GM18907 (cell line): ENCODE measurements at regions not wholly inside any gene's neighbourhood (a gene's known extent, or its start where the extent isn't known, plus 50 kb on each side); places are given as distances from the start of the nearest gene placed in this dataset.
"Not testable (repeated sequence)": the region's sequence is repeated elsewhere in the genome, so short reads cannot be mapped to it uniquely, and the experiment has no call there.

Source experiments
- ATAC-seq: cut with Tn5 transposase; IDR thresholded peaks from one replicate; pipeline ENCODE4 v1.9.1; 2021; ENCODE audit warnings: mild to moderate bottlenecking, moderate library complexity; ENCODE audit not compliant: unreplicated experiment

GRCh38 chr13:46498650-46499049, 54.3 kb upstream of the LRCH1 start:
- no peak for ATAC-seq

GRCh38 chr13:46496086-46496485, 56.9 kb upstream of the LRCH1 start:
- ATAC-seq = no peak

- ATAC-seq = no peak
Observed at GRCh38 chr13:46495651-46496050, 57.3 kb upstream of the LRCH1 start.

GRCh38 chr13:46495066-46495465, 57.9 kb upstream of the LRCH1 start:
- ATAC-seq = no peak

GRCh38 chr13:46492946-46493345, 60.0 kb upstream of the LRCH1 start:
- no peak for ATAC-seq

- no peak for ATAC-seq
Observed at GRCh38 chr13:46491641-46492040, 61.3 kb upstream of the LRCH1 start.

- ATAC-seq = peak; percentile 46
Observed at GRCh38 chr13:46490713-46491112, 62.3 kb upstream of the LRCH1 start.

GRCh38 chr13:46490129-46490528, 62.8 kb upstream of the LRCH1 start:
- ATAC-seq = no peak

- no peak for ATAC-seq
Observed at GRCh38 chr13:46489586-46490023, 63.4 kb upstream of the LRCH1 start.

- no peak for ATAC-seq
Observed at GRCh38 chr13:46487748-46488147, 65.2 kb upstream of the LRCH1 start.

GRCh38 chr13:46486270-46486669, 66.7 kb upstream of the LRCH1 start:
- no peak for ATAC-seq

GRCh38 chr13:46484561-46484960, 68.4 kb upstream of the LRCH1 start:
- ATAC-seq = no peak

- ATAC-seq = no peak
Observed at GRCh38 chr13:46481166-46481565, 71.8 kb upstream of the LRCH1 start.

- ATAC-seq = no peak
Observed at GRCh38 chr13:46480131-46480530, 72.8 kb upstream of the LRCH1 start.

GRCh38 chr13:46479691-46480090, 73.3 kb upstream of the LRCH1 start:
- no peak for ATAC-seq

- no peak for ATAC-seq
Observed at GRCh38 chr13:46479283-46479682, 73.7 kb upstream of the LRCH1 start.

- ATAC-seq = no peak
Observed at GRCh38 chr13:46478651-46479050, 74.3 kb upstream of the LRCH1 start.

- no peak for ATAC-seq
Observed at GRCh38 chr13:46476174-46476573, 76.8 kb upstream of the LRCH1 start.

- no peak for ATAC-seq
Observed at GRCh38 chr13:46475541-46475991, 77.4 kb upstream of the LRCH1 start.

- ATAC-seq = no peak
Observed at GRCh38 chr13:46473806-46474205, 79.2 kb upstream of the LRCH1 start.

GRCh38 chr13:46472384-46472783, 80.6 kb upstream of the LRCH1 start:
- no peak for ATAC-seq

- not testable (repeated sequence) for ATAC-seq
Observed at GRCh38 chr13:46469699-46470098, 82.6 kb upstream of the RUBCNL start.

- ATAC-seq = no peak
Observed at GRCh38 chr13:46468570-46469463, 81.8 kb upstream of the RUBCNL start.
